Right atrium auricular region (tissue), 2 donors: ENCODE measurements at regions not wholly inside any gene's neighbourhood (a gene's known extent, or its start where the extent isn't known, plus 50 kb on each side); places are given as distances from the start of the nearest gene placed in this dataset.

Experiments
- DNase-seq: peaks from one replicate; pipeline ENCODE4 v3.0.0-alpha.2; 2019; ENCODE audit warnings: low spot score
- H3K27ac ChIP-seq, 2 donors: fragments of 200-600 bp; sonication (generic); 1 replicate in 1 of 2; 2 replicates in 1 of 2; pipeline ENCODE4 v1.5.1; 2016 to 2019
- H3K27me3 ChIP-seq, 2 donors: fragments of 200-600 bp; sonication (generic); one replicate each; pipeline versions ENCODE4 v1.5.1 to v1.6.0; 2017 to 2019
- H3K36me3 ChIP-seq: fragments of 200-600 bp; sonication (generic); one replicate; pipeline ENCODE4 v1.5.1; 2016
- H3K4me1 ChIP-seq, 2 donors: fragments of 200-600 bp; sonication (generic); one replicate each; pipeline versions ENCODE4 v1.5.1 to v1.6.0; 2017 to 2019
- H3K4me3 ChIP-seq, 2 donors: fragments of 200-600 bp; sonication (generic); 1 replicate in 1 of 2; 2 replicates in 1 of 2; pipeline ENCODE4 v1.5.1; 2017 to 2019; ENCODE audit warnings: mild to moderate bottlenecking in 1 of 2, moderate library complexity in 1 of 2
- H3K9me3 ChIP-seq, 2 donors: fragments of 200-600 bp; sonication (generic); one replicate each; pipeline ENCODE4 v1.5.1; 2019
- TF ChIP-seq, protein P1 (sequence below), 2 donors: fragments of 200-600 bp; sonication (generic); IDR thresholded peaks; one replicate each; pipeline ENCODE4 v1.5.1; 2019; ENCODE audit warnings: antibody characterized with exemption in 2 of 2

- Histone ChIP-seq H3K27me3 (no peaks in the 10 kb centered on the region), H3K36me3 (peaks cover 18% of the 10 kb centered on the region)
- TF ChIP-seq, protein P1, sequence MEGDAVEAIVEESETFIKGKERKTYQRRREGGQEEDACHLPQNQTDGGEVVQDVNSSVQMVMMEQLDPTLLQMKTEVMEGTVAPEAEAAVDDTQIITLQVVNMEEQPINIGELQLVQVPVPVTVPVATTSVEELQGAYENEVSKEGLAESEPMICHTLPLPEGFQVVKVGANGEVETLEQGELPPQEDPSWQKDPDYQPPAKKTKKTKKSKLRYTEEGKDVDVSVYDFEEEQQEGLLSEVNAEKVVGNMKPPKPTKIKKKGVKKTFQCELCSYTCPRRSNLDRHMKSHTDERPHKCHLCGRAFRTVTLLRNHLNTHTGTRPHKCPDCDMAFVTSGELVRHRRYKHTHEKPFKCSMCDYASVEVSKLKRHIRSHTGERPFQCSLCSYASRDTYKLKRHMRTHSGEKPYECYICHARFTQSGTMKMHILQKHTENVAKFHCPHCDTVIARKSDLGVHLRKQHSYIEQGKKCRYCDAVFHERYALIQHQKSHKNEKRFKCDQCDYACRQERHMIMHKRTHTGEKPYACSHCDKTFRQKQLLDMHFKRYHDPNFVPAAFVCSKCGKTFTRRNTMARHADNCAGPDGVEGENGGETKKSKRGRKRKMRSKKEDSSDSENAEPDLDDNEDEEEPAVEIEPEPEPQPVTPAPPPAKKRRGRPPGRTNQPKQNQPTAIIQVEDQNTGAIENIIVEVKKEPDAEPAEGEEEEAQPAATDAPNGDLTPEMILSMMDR (IDR thresholded peaks at IDR 0.05) = no peak
Measured at GRCh38 chr3:107247116-107247515, 130.1 kb upstream of the CCDC54 start.

GRCh38 chr3:107249132-107249531, 128.1 kb upstream of the CCDC54 start:
- no peak overlapping the region for H3K27ac ChIP-seq
- no peaks in the 10 kb centered on the region for H3K4me1 ChIP-seq
- H3K4me3 ChIP-seq = no peak overlapping the region
- no peaks in the 10 kb centered on the region for H3K9me3 ChIP-seq
- TF ChIP-seq, protein P1 (IDR thresholded peaks at IDR 0.05) = no peak
- H3K36me3 ChIP-seq = peaks cover 18% of the 10 kb centered on the region
- H3K27me3 ChIP-seq = no peaks in the 10 kb centered on the region
- no peak for DNase-seq

More at GRCh38 chr3:107247116-107247515, 130.1 kb upstream of the CCDC54 start:
- Histone ChIP-seq H3K4me1 (no peaks in the 10 kb centered on the region), H3K9me3 (no peaks in the 10 kb centered on the region), H3K27ac (no peak overlapping the region), H3K4me3 (no peak overlapping the region)
- DNase-seq = no peak

- Histone ChIP-seq H3K4me3 (no peak overlapping the region), H3K27me3 (no peaks in the 10 kb centered on the region), H3K27ac (no peak overlapping the region), H3K4me1 (no peaks in the 10 kb centered on the region), H3K9me3 (no peaks in the 10 kb centered on the region), H3K36me3 (peaks cover 18% of the 10 kb centered on the region)
- TF ChIP-seq, protein P1 (IDR thresholded peaks at IDR 0.05) = no peak
- DNase-seq = no peak
Measured at GRCh38 chr3:107250221-107250620, 127.0 kb upstream of the CCDC54 start.

- Histone ChIP-seq H3K9me3 (no peaks in the 10 kb centered on the region), H3K4me1 (no peaks in the 10 kb centered on the region), H3K27me3 (no peaks in the 10 kb centered on the region), H3K4me3 (no peak overlapping the region), H3K27ac (no peak overlapping the region), H3K36me3 (peaks cover 12% of the 10 kb centered on the region)
- TF ChIP-seq, protein P1 (IDR thresholded peaks at IDR 0.05) = no peak
- no peak for DNase-seq
Measured at GRCh38 chr3:107251819-107252218, 125.4 kb upstream of the CCDC54 start.

DNA sequence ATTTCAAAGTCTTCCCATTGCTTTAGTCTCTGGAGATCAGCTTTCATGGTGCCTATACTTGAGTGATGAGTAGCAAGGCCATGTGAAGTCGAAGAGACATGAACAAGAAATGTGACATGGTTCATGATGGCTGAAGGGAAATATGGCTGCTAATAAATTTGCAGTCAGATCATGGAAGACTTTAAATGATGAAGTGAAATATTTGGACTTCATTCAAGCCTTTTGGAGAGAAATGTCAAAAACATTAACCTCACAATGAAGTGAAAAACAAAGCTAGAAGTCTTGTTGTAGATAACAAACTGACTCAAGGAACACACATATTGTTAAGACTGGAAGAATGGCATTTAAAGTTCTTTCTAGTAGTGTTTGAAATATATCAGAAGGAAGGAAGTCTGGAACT, 120.3 kb upstream of the CCDC54 start:
- Histone ChIP-seq H3K9me3 (no peaks in the 10 kb centered on the region), H3K27ac (no peak overlapping the region)
- no peak for DNase-seq

GRCh38 chr3:107258300-107258699, 118.9 kb upstream of the CCDC54 start:
- TF ChIP-seq, protein P1 (IDR thresholded peaks at IDR 0.05) = no peak
- no peak overlapping the region for H3K4me3 ChIP-seq
- H3K9me3 ChIP-seq = no peaks in the 10 kb centered on the region
- no peak overlapping the region for H3K27ac ChIP-seq
- H3K4me1 ChIP-seq = peaks cover 0 to 13% of the 10 kb centered on the region in 2 donors
- no peak for DNase-seq
- H3K36me3 ChIP-seq = no peaks in the 10 kb centered on the region
- H3K27me3 ChIP-seq = no peaks in the 10 kb centered on the region

More for the DNA sequence above, 120.3 kb upstream of the CCDC54 start:
- Histone ChIP-seq H3K4me1 (peaks cover 0 to 6% of the 10 kb centered on the region in 2 donors), H3K27me3 (no peaks in the 10 kb centered on the region), H3K36me3 (no peaks in the 10 kb centered on the region), H3K4me3 (no peak overlapping the region)
- TF ChIP-seq, protein P1 (IDR thresholded peaks at IDR 0.05) = no peak
